ENCODE measurements at regions not wholly inside any gene's neighbourhood (a gene's known extent, or its start where the extent isn't known, plus 50 kb on each side); places are given as distances from the start of the nearest gene placed in this dataset.
A peak's percentile ranks its signal among the peaks of the same experiment; 100 is the strongest.

DNA sequence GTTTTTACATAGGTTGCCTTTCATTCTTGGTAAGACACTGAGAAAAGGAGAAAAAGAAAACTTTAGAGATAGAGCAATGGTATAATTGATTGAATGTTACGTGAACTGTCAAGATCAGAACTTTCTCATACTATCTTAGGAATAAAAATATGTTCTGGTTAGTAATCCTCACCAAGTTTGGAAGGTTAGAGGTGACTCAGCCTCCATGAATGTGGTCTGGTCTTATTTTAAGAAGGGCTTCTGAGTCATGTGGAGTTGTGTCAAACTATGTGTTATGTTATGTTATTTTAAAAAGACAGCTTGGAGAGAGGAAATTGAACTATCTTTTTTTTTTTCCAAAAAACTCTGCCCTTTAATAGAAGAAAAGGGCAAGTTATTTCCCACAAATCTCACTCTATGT, 458.6 kb upstream of the KLF6 start:
- TF ChIP-seq, protein P1, sequence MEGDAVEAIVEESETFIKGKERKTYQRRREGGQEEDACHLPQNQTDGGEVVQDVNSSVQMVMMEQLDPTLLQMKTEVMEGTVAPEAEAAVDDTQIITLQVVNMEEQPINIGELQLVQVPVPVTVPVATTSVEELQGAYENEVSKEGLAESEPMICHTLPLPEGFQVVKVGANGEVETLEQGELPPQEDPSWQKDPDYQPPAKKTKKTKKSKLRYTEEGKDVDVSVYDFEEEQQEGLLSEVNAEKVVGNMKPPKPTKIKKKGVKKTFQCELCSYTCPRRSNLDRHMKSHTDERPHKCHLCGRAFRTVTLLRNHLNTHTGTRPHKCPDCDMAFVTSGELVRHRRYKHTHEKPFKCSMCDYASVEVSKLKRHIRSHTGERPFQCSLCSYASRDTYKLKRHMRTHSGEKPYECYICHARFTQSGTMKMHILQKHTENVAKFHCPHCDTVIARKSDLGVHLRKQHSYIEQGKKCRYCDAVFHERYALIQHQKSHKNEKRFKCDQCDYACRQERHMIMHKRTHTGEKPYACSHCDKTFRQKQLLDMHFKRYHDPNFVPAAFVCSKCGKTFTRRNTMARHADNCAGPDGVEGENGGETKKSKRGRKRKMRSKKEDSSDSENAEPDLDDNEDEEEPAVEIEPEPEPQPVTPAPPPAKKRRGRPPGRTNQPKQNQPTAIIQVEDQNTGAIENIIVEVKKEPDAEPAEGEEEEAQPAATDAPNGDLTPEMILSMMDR (IDR thresholded peaks at IDR 0.05; ENCODE audit: low read depth, low read length, missing input control) = no peak
- TF ChIP-seq, protein P2, sequence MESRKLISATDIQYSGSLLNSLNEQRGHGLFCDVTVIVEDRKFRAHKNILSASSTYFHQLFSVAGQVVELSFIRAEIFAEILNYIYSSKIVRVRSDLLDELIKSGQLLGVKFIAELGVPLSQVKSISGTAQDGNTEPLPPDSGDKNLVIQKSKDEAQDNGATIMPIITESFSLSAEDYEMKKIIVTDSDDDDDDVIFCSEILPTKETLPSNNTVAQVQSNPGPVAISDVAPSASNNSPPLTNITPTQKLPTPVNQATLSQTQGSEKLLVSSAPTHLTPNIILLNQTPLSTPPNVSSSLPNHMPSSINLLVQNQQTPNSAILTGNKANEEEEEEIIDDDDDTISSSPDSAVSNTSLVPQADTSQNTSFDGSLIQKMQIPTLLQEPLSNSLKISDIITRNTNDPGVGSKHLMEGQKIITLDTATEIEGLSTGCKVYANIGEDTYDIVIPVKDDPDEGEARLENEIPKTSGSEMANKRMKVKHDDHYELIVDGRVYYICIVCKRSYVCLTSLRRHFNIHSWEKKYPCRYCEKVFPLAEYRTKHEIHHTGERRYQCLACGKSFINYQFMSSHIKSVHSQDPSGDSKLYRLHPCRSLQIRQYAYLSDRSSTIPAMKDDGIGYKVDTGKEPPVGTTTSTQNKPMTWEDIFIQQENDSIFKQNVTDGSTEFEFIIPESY (IDR thresholded peaks at IDR 0.05) = no peak
- TF ChIP-seq FOXA1 (IDR thresholded peaks at IDR 0.05) = no peak
- no peak for TF ChIP-seq RXRA (IDR thresholded peaks at IDR 0.05)
- no peak for TF ChIP-seq TAF1 (conservative IDR thresholded peaks at IDR 0.05)
- no peak for TF ChIP-seq SP1 (IDR thresholded peaks at IDR 0.05)
- TF ChIP-seq YY1 (IDR thresholded peaks at IDR 0.05) = no peak
- no peak for TF ChIP-seq RAD21 (IDR thresholded peaks at IDR 0.05)
- TF ChIP-seq, protein P3, sequence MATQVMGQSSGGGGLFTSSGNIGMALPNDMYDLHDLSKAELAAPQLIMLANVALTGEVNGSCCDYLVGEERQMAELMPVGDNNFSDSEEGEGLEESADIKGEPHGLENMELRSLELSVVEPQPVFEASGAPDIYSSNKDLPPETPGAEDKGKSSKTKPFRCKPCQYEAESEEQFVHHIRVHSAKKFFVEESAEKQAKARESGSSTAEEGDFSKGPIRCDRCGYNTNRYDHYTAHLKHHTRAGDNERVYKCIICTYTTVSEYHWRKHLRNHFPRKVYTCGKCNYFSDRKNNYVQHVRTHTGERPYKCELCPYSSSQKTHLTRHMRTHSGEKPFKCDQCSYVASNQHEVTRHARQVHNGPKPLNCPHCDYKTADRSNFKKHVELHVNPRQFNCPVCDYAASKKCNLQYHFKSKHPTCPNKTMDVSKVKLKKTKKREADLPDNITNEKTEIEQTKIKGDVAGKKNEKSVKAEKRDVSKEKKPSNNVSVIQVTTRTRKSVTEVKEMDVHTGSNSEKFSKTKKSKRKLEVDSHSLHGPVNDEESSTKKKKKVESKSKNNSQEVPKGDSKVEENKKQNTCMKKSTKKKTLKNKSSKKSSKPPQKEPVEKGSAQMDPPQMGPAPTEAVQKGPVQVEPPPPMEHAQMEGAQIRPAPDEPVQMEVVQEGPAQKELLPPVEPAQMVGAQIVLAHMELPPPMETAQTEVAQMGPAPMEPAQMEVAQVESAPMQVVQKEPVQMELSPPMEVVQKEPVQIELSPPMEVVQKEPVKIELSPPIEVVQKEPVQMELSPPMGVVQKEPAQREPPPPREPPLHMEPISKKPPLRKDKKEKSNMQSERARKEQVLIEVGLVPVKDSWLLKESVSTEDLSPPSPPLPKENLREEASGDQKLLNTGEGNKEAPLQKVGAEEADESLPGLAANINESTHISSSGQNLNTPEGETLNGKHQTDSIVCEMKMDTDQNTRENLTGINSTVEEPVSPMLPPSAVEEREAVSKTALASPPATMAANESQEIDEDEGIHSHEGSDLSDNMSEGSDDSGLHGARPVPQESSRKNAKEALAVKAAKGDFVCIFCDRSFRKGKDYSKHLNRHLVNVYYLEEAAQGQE (IDR thresholded peaks at IDR 0.05) = no peak
- TF ChIP-seq, protein P4, sequence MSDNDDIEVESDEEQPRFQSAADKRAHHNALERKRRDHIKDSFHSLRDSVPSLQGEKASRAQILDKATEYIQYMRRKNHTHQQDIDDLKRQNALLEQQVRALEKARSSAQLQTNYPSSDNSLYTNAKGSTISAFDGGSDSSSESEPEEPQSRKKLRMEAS (IDR thresholded peaks at IDR 0.05) = no peak
- TF ChIP-seq, protein P5, sequence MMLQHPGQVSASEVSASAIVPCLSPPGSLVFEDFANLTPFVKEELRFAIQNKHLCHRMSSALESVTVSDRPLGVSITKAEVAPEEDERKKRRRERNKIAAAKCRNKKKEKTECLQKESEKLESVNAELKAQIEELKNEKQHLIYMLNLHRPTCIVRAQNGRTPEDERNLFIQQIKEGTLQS (IDR thresholded peaks at IDR 0.05) = no peak
- no peak for TF ChIP-seq GABPA (IDR thresholded peaks at IDR 0.05 in 1 of 2, conservative IDR thresholded peaks at IDR 0.05 in 1 of 2)
- TF ChIP-seq JUND (IDR thresholded peaks at IDR 0.05) = peak; percentile 66 to 69

Data from liver (tissue), 3 donors.